ENCODE measurements at regions not wholly inside any gene's neighbourhood (a gene's known extent, or its start where the extent isn't known, plus 50 kb on each side); places are given as distances from the start of the nearest gene placed in this dataset.
A peak's percentile ranks its signal among the peaks of the same experiment; 100 is the strongest.

DNA sequence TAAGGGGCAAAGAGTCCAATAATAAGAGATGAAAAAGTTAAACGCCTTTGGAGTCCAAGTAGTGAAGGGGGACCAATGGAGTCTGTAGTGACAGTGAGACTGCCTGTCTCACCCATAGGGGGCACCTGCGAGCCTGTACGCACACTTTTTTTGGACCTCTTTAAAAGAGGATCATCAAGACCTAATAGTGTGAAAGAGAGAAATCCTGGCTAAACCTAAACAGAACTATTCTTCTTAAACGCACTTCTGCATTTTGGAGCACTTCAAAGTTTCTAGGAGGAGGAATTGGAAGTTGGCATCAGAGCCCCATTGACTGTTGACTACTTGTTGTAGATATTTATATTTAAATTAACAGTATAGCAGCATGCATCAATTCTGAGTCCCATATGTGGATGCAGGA, 636.1 kb upstream of the KLF4 start:
- Histone ChIP-seq H3K9ac (no peak overlapping the region), H3K9me3 (replicated peaks in 1 of 11) (peaks cover 0 to 7% (median 0%) of the 10 kb centered on the region in 11 experiments; a peak in 2 of 22 replicates), H3K36me3 (no peaks in the 10 kb centered on the region), H3K27me3 (no peaks in the 10 kb centered on the region), H3K4me1 (peaks cover 0 to 4% (median 0%) of the 10 kb centered on the region in 10 experiments; a peak in 1 of 20 replicates), H3K4me2 (no peak overlapping the region), H3K4me3 (no peak overlapping the region), H3K27ac (no peak overlapping the region), H4K20me1 (no peaks in the 10 kb centered on the region)
- no peak for TF ChIP-seq Cebpa-rat (IDR thresholded peaks at IDR 0.05)

- Histone ChIP-seq H3K27ac (no peak overlapping the region), H3K36me3 (no peaks in the 10 kb centered on the region), H3K4me3 (no peak overlapping the region), H3K27me3 (no peaks in the 10 kb centered on the region), H3K4me1 (peaks cover 0 to 4% (median 0%) of the 10 kb centered on the region in 10 experiments; a peak in 1 of 20 replicates), H3K9ac (no peak overlapping the region), H4K20me1 (no peaks in the 10 kb centered on the region), H3K4me2 (no peak overlapping the region), H3K9me3 (replicated peaks in 1 of 11) (peaks cover 0 to 7% (median 0%) of the 10 kb centered on the region in 11 experiments; a peak in 3 of 22 replicates)
- TF ChIP-seq Cebpa-rat (IDR thresholded peaks at IDR 0.05) = no peak
Observed at GRCh38 chr9:108119530-108120113, 630.1 kb upstream of the KLF4 start.

- Histone ChIP-seq H4K20me1 (no peaks in the 10 kb centered on the region), H3K27ac (no peak overlapping the region), H3K27me3 (no peaks in the 10 kb centered on the region), H3K36me3 (no peaks in the 10 kb centered on the region), H3K4me2 (no peak overlapping the region), H3K4me3 (no peak overlapping the region), H3K9ac (no peak overlapping the region), H3K9me3 (replicated peaks in 1 of 11) (peaks cover 0 to 7% (median 0%) of the 10 kb centered on the region in 11 experiments; a peak in 1 of 22 replicates), H3K4me1 (peaks cover 0 to 15% (median 0%) of the 10 kb centered on the region in 10 experiments; a peak in 6 of 20 replicates)
- no peak for TF ChIP-seq Cebpa-rat (IDR thresholded peaks at IDR 0.05)
Observed at GRCh38 chr9:108117795-108118194, 628.2 kb upstream of the KLF4 start.

DNA sequence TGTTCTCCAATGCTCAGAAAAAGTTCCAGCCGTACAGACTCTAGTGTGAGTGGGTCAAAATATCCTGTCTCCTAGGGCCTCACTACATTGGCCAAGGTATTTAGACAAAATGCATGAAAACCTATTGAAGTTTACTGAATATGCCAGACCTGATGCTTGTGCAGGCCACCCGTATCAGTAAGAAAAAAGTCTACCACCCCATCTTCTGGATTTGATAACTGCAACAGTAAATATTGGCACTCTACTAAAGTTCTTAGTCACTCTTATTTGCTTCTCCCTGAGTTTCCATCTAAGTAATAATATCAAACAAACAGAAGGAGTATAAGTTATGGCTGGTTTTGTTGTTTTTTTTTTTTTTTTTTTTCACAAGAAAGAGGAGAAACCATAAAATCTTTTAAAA, 627.7 kb upstream of the KLF4 start:
- Histone ChIP-seq H3K9ac (no peak overlapping the region), H3K36me3 (no peaks in the 10 kb centered on the region), H4K20me1 (no peaks in the 10 kb centered on the region), H3K27ac (no peak overlapping the region), H3K4me3 (no peak overlapping the region), H3K27me3 (no peaks in the 10 kb centered on the region), H3K4me1 (peaks cover 0 to 15% (median 0%) of the 10 kb centered on the region in 10 experiments; a peak in 6 of 20 replicates), H3K9me3 (replicated peaks in 1 of 11) (peaks cover 0 to 4% (median 0%) of the 10 kb centered on the region in 11 experiments; a peak in 1 of 22 replicates), H3K4me2 (no peak overlapping the region)
- no peak for TF ChIP-seq Cebpa-rat (IDR thresholded peaks at IDR 0.05)

GRCh38 chr9:108113596-108113995, 624.0 kb upstream of the KLF4 start:
- Histone ChIP-seq H3K4me3 (no peak overlapping the region), H3K9ac (no peak overlapping the region), H3K9me3 (replicated peaks in 1 of 11) (peaks cover 0 to 4% (median 0%) of the 10 kb centered on the region in 11 experiments; a peak in 1 of 22 replicates), H3K36me3 (no peaks in the 10 kb centered on the region), H3K4me2 (peak overlapping the region in 2 of 11 experiments; percentile 22 to 37; a peak in 3 of 22 replicates), H3K27ac (no peak overlapping the region), H4K20me1 (no peaks in the 10 kb centered on the region), H3K4me1 (peaks cover 0 to 15% (median 0%) of the 10 kb centered on the region in 10 experiments; a peak in 6 of 20 replicates), H3K27me3 (no peaks in the 10 kb centered on the region)
- no peak for TF ChIP-seq Cebpa-rat (IDR thresholded peaks at IDR 0.05)

DNA sequence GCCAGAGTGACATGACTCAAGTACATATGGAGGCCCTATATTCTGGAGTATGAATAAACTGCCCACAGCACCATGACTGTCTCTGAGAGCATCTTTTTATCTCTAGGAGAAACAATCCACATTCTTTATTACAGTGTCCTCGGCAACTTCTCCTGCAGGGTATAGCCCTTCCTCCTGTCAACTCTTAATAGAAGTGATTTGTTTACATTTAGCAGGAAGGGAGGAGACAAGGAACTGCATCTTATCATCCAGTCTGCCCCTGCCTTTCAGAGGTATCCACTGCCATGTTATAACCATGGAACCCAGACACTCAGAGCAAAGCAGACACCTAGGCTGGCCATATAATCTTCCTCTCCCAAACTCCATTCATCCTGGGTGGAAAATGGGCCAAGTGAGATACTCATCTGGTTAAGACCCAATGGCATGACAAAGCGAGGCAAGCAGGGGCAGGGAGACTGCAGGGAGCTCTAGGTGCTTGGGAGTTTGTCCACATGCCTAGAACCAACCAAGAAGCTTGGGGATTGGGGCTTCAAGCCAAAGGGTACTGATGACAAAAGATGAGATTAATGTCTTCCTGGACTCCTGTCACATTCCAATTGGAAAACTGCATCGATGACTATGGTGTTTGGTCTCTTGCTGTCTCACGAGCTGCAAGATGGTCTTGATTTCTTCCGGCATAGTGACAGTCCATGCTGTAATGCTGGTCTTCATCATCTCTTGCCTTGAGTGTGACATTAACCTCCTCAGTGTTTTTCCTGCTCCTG, 620.5 kb upstream of the KLF4 start:
- no peak overlapping the region for H3K9ac ChIP-seq

GRCh38 chr9:108108852-108109448, 619.4 kb upstream of the KLF4 start:
- Histone ChIP-seq H3K4me1 (peaks cover 0 to 12% (median 0%) of the 10 kb centered on the region in 10 experiments; a peak in 6 of 20 replicates), H3K27ac (no peak overlapping the region), H4K20me1 (no peaks in the 10 kb centered on the region), H3K36me3 (no peaks in the 10 kb centered on the region), H3K4me2 (no peak overlapping the region), H3K27me3 (no peaks in the 10 kb centered on the region), H3K9me3 (replicated peaks in 1 of 11) (no peaks in the 10 kb centered on the region; a peak in 1 of 22 replicates), H3K4me3 (no peak overlapping the region), H3K9ac (no peak overlapping the region)
- TF ChIP-seq Cebpa-rat (IDR thresholded peaks at IDR 0.05) = no peak

More for the DNA sequence above, 620.5 kb upstream of the KLF4 start:
- Histone ChIP-seq H4K20me1 (no peaks in the 10 kb centered on the region), H3K36me3 (no peaks in the 10 kb centered on the region), H3K27me3 (no peaks in the 10 kb centered on the region), H3K27ac (no peak overlapping the region), H3K4me1 (peaks cover 0 to 15% (median 0%) of the 10 kb centered on the region in 10 experiments; a peak in 6 of 20 replicates), H3K9me3 (replicated peaks in 1 of 11) (no peaks in the 10 kb centered on the region; a peak in 1 of 22 replicates), H3K4me2 (no peak overlapping the region), H3K4me3 (no peak overlapping the region)
- TF ChIP-seq Cebpa-rat (IDR thresholded peaks at IDR 0.05) = no peak

DNA sequence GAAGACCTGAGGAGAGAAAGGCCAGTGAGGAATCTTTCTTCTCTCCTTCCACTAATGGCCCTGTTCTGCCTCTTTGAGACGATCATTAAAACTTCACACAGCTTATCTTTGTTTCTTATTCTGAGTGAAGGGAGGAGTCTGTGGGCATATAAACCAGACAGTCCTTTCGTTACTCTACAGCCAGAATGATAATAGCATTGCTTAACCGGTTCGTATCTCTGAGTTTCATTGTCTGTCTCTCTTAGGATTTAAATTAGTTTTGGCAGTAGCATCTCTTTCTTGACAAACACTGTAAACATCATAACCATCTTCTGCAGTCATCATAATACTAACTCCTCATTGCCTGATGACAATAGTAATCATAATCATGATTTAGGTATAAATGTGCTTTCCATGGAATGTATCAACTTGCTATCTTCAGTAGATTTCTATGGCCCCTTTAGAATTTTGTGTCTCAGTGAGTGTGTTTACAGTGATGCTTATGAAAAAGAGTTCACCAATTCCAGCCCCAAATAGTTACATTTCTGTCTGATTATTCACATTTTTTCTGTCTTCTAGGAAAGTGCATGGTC, 618.8 kb upstream of the KLF4 start:
- Histone ChIP-seq H3K36me3 (no peaks in the 10 kb centered on the region), H3K27ac (no peak overlapping the region), H3K4me1 (peaks cover 0 to 6% (median 0%) of the 10 kb centered on the region in 10 experiments; a peak in 6 of 20 replicates), H3K4me3 (no peak overlapping the region), H4K20me1 (no peaks in the 10 kb centered on the region), H3K9me3 (replicated peaks in 1 of 11) (no peaks in the 10 kb centered on the region; a peak in 1 of 22 replicates), H3K9ac (no peak overlapping the region), H3K27me3 (no peaks in the 10 kb centered on the region), H3K4me2 (no peak overlapping the region)
- no peak for TF ChIP-seq Cebpa-rat (IDR thresholded peaks at IDR 0.05)

GRCh38 chr9:108105885-108106284, 616.3 kb upstream of the KLF4 start:
- H3K27me3 ChIP-seq = no peaks in the 10 kb centered on the region
- no peak for TF ChIP-seq Cebpa-rat (IDR thresholded peaks at IDR 0.05)
- no peak overlapping the region for H3K9ac ChIP-seq
- H4K20me1 ChIP-seq = no peaks in the 10 kb centered on the region
- no peak overlapping the region for H3K4me3 ChIP-seq
- no peak overlapping the region for H3K27ac ChIP-seq
- 0 out of 20 replicates have a peak, but pooled peaks cover 0 to 9% (median 0%) of the 10 kb centered on the region in 10 experiments for H3K4me1 ChIP-seq
- H3K36me3 ChIP-seq = no peaks in the 10 kb centered on the region
- H3K9me3 ChIP-seq (replicated peaks in 1 of 11) = no peaks in the 10 kb centered on the region; a peak in 1 of 22 replicates
- no peak overlapping the region for H3K4me2 ChIP-seq

Data from BLaER1 treated with 17β-estradiol and CSF1 and Interleukin-3, amounts not matched to agents 10 nM and 100 nM (cell line).